Upper lobe of left lung (tissue), 4 donors: ENCODE measurements at regions not wholly inside any gene's neighbourhood (a gene's known extent, or its start where the extent isn't known, plus 50 kb on each side); places are given as distances from the start of the nearest gene placed in this dataset.

Source experiments
- CTCF ChIP-seq, 6 experiments: fragments of 450-650 bp in 4 of 6; fragments of 200-600 bp in 2 of 6; sonication (generic) in 2 of 6; IDR thresholded peaks; one replicate each; pipeline ENCODE4 v1.5.1; 2016 to 2019; ENCODE audit warnings: antibody characterized with exemption in 6 of 6
- POLR2A ChIP-seq, 4 donors: fragments of 450-650 bp; IDR thresholded peaks; one replicate each; pipeline ENCODE4 v1.5.1; 2016 to 2017; ENCODE audit warnings: antibody characterized with exemption in 4 of 4, mild to moderate bottlenecking in 2 of 4
- POLR2AphosphoS5 ChIP-seq, 2 donors: sonication (generic); formaldehyde crosslinking; IDR thresholded peaks; one replicate each; pipeline ENCODE4 v1.5.1; 2017; ENCODE audit warnings: antibody characterized with exemption in 2 of 2

- TF ChIP-seq CTCF (IDR thresholded peaks at IDR 0.05) (no peak), POLR2AphosphoS5 (IDR thresholded peaks at IDR 0.05) (no peak), POLR2A (IDR thresholded peaks at IDR 0.05) (no peak)
Measured at GRCh38 chr9:135271425-135271824, 184.0 kb downstream of the OLFM1 start.
